Body of pancreas (tissue), 4 donors: ENCODE measurements at regions not wholly inside any gene's neighbourhood (a gene's known extent, or its start where the extent isn't known, plus 50 kb on each side); places are given as distances from the start of the nearest gene placed in this dataset.

Experiments
- CTCF ChIP-seq, 7 experiments: fragments of 450-650 bp in 4 of 7; fragments of 200-600 bp in 3 of 7; sonication (generic) in 3 of 7; IDR thresholded peaks; one replicate each; pipeline ENCODE4 v1.5.1; 2016 to 2019; ENCODE audit warnings: antibody characterized with exemption in 7 of 7
- POLR2A ChIP-seq, 3 donors: fragments of 450-650 bp; IDR thresholded peaks; one replicate each; pipeline ENCODE4 v1.6.1; 2016; ENCODE audit warnings: antibody characterized with exemption in 3 of 3, mild to moderate bottlenecking in 2 of 3

- TF ChIP-seq POLR2A (IDR thresholded peaks at IDR 0.05) (no peak), CTCF (IDR thresholded peaks at IDR 0.05) (no peak)
These were observed 89.4 kb upstream of the KCNJ15 start for GRCh38 chr21:38167345-38167744.
